ENCODE measurements at regions not wholly inside any gene's neighbourhood (a gene's known extent, or its start where the extent isn't known, plus 50 kb on each side); places are given as distances from the start of the nearest gene placed in this dataset.

GRCh38 chr19:30217461-30217860 is 154.7 kb upstream of the ZNF536 start:
- Histone ChIP-seq H3K36me3 (ENCODE audit: control insufficient read depth, insufficient read depth, low read length) (no peaks in the 10 kb centered on the region), H3K27me3 (ENCODE audit: control insufficient read depth, insufficient read depth, low read length) (peaks cover 24% of the 10 kb centered on the region), H3K27ac (ENCODE audit: low read length) (no peak overlapping the region), H3K4me3 (ENCODE audit: low read length) (no peak overlapping the region), H3K4me1 (ENCODE audit: control insufficient read depth, insufficient read depth, low read length) (no peaks in the 10 kb centered on the region), H3K9me3 (ENCODE audit: control insufficient read depth, low read depth, low read length) (no peaks in the 10 kb centered on the region)
- DNase-seq: no peak
- 100% methylated on average over 1 of the region's 5 CpGs for WGBS (ENCODE audit: insufficient coverage, low lambda C conversion rate)

- no peak overlapping the region for H3K27ac ChIP-seq (ENCODE audit: low read length)
- no peaks in the 10 kb centered on the region for H3K4me1 ChIP-seq (ENCODE audit: control insufficient read depth, insufficient read depth, low read length)
- no peak for DNase-seq
- WGBS (ENCODE audit: insufficient coverage, low lambda C conversion rate): no CpG with 5 or more reads among the region's 5 CpGs
- H3K4me3 ChIP-seq (ENCODE audit: low read length): no peak overlapping the region
- peaks cover 42% of the 10 kb centered on the region for H3K27me3 ChIP-seq (ENCODE audit: control insufficient read depth, insufficient read depth, low read length)
- no peaks in the 10 kb centered on the region for H3K9me3 ChIP-seq (ENCODE audit: control insufficient read depth, low read depth, low read length)
- no peaks in the 10 kb centered on the region for H3K36me3 ChIP-seq (ENCODE audit: control insufficient read depth, insufficient read depth, low read length)
Measured at GRCh38 chr19:30219702-30220101, 152.5 kb upstream of the ZNF536 start.

- Histone ChIP-seq H3K36me3 (ENCODE audit: control insufficient read depth, insufficient read depth, low read length) (no peaks in the 10 kb centered on the region), H3K27ac (ENCODE audit: low read length) (no peak overlapping the region), H3K4me1 (ENCODE audit: control insufficient read depth, insufficient read depth, low read length) (no peaks in the 10 kb centered on the region), H3K9me3 (ENCODE audit: control insufficient read depth, low read depth, low read length) (no peaks in the 10 kb centered on the region), H3K27me3 (ENCODE audit: control insufficient read depth, insufficient read depth, low read length) (peaks cover 55% of the 10 kb centered on the region), H3K4me3 (ENCODE audit: low read length) (no peak overlapping the region)
- no CpG with 5 or more reads among the region's 6 CpGs for WGBS (ENCODE audit: insufficient coverage, low lambda C conversion rate)
- no peak for DNase-seq
Measured at GRCh38 chr19:30221176-30221575, 151.0 kb upstream of the ZNF536 start.

- H3K27ac ChIP-seq (ENCODE audit: low read length): no peak overlapping the region
- H3K27me3 ChIP-seq (ENCODE audit: control insufficient read depth, insufficient read depth, low read length): peaks cover 67% of the 10 kb centered on the region
- H3K4me1 ChIP-seq (ENCODE audit: control insufficient read depth, insufficient read depth, low read length): no peaks in the 10 kb centered on the region
- H3K4me3 ChIP-seq (ENCODE audit: low read length): no peak overlapping the region
- no CpG with 5 or more reads among the region's 39 CpGs for WGBS (ENCODE audit: insufficient coverage, low lambda C conversion rate)
- no peak for DNase-seq
- no peaks in the 10 kb centered on the region for H3K36me3 ChIP-seq (ENCODE audit: control insufficient read depth, insufficient read depth, low read length)
- H3K9me3 ChIP-seq (ENCODE audit: control insufficient read depth, low read depth, low read length): no peaks in the 10 kb centered on the region
Measured at GRCh38 chr19:30222428-30222873, 149.7 kb upstream of the ZNF536 start.

GRCh38 chr19:30222992-30223865 is 149.0 kb upstream of the ZNF536 start:
- DNase-seq: peak in 1 of 2 donors; percentile 36
- H3K27me3 ChIP-seq (ENCODE audit: control insufficient read depth, insufficient read depth, low read length): peaks cover 73% of the 10 kb centered on the region
- no peaks in the 10 kb centered on the region for H3K36me3 ChIP-seq (ENCODE audit: control insufficient read depth, insufficient read depth, low read length)
- no peak overlapping the region for H3K27ac ChIP-seq (ENCODE audit: low read length)
- H3K9me3 ChIP-seq (ENCODE audit: control insufficient read depth, low read depth, low read length): no peaks in the 10 kb centered on the region
- H3K4me1 ChIP-seq (ENCODE audit: control insufficient read depth, insufficient read depth, low read length): peaks cover 2% of the 10 kb centered on the region
- WGBS (ENCODE audit: insufficient coverage, low lambda C conversion rate): 12% methylated on average over 5 of the region's 36 CpGs
- no peak overlapping the region for H3K4me3 ChIP-seq (ENCODE audit: low read length)

GRCh38 chr19:30223866-30224688 is 148.1 kb upstream of the ZNF536 start:
- no peaks in the 10 kb centered on the region for H3K36me3 ChIP-seq (ENCODE audit: control insufficient read depth, insufficient read depth, low read length)
- peaks cover 3% of the 10 kb centered on the region for H3K4me1 ChIP-seq (ENCODE audit: control insufficient read depth, insufficient read depth, low read length)
- peak overlapping the region; percentile 32 for H3K4me3 ChIP-seq (ENCODE audit: low read length)
- H3K9me3 ChIP-seq (ENCODE audit: control insufficient read depth, low read depth, low read length): no peaks in the 10 kb centered on the region
- 12% methylated on average over 9 of the region's 18 CpGs for WGBS (ENCODE audit: insufficient coverage, low lambda C conversion rate)
- peaks cover 81% of the 10 kb centered on the region for H3K27me3 ChIP-seq (ENCODE audit: control insufficient read depth, insufficient read depth, low read length)
- no peak for DNase-seq
- no peak overlapping the region for H3K27ac ChIP-seq (ENCODE audit: low read length)

- DNase-seq: peak in 1 of 2 donors; percentile 25
- H3K4me3 ChIP-seq (ENCODE audit: low read length): peak overlapping the region; percentile 32
- 0% methylated on average over 1 of the region's 43 CpGs for WGBS (ENCODE audit: insufficient coverage, low lambda C conversion rate)
- no peaks in the 10 kb centered on the region for H3K9me3 ChIP-seq (ENCODE audit: control insufficient read depth, low read depth, low read length)
- H3K4me1 ChIP-seq (ENCODE audit: control insufficient read depth, insufficient read depth, low read length): peaks cover 3% of the 10 kb centered on the region
- no peaks in the 10 kb centered on the region for H3K36me3 ChIP-seq (ENCODE audit: control insufficient read depth, insufficient read depth, low read length)
- peak overlapping the region; percentile 17 for H3K27ac ChIP-seq (ENCODE audit: low read length)
- H3K27me3 ChIP-seq (ENCODE audit: control insufficient read depth, insufficient read depth, low read length): peaks cover 86% of the 10 kb centered on the region
Measured at GRCh38 chr19:30224689-30225606, 147.2 kb upstream of the ZNF536 start.

GRCh38 chr19:30225676-30226463 is 146.3 kb upstream of the ZNF536 start:
- no peaks in the 10 kb centered on the region for H3K9me3 ChIP-seq (ENCODE audit: control insufficient read depth, low read depth, low read length)
- peaks cover 89% of the 10 kb centered on the region for H3K27me3 ChIP-seq (ENCODE audit: control insufficient read depth, insufficient read depth, low read length)
- 7% methylated on average over 3 of the region's 84 CpGs for WGBS (ENCODE audit: insufficient coverage, low lambda C conversion rate)
- H3K4me3 ChIP-seq (ENCODE audit: low read length): peak overlapping the region; percentile 45
- no peaks in the 10 kb centered on the region for H3K36me3 ChIP-seq (ENCODE audit: control insufficient read depth, insufficient read depth, low read length)
- no peak overlapping the region for H3K27ac ChIP-seq (ENCODE audit: low read length)
- DNase-seq: no peak
- peaks cover 3% of the 10 kb centered on the region for H3K4me1 ChIP-seq (ENCODE audit: control insufficient read depth, insufficient read depth, low read length)

- no peaks in the 10 kb centered on the region for H3K36me3 ChIP-seq (ENCODE audit: control insufficient read depth, insufficient read depth, low read length)
- H3K27ac ChIP-seq (ENCODE audit: low read length): no peak overlapping the region
- WGBS (ENCODE audit: insufficient coverage, low lambda C conversion rate): no CpG with 5 or more reads among the region's 29 CpGs
- peaks cover 90% of the 10 kb centered on the region for H3K27me3 ChIP-seq (ENCODE audit: control insufficient read depth, insufficient read depth, low read length)
- no peaks in the 10 kb centered on the region for H3K9me3 ChIP-seq (ENCODE audit: control insufficient read depth, low read depth, low read length)
- peak overlapping the region; percentile 45 for H3K4me3 ChIP-seq (ENCODE audit: low read length)
- DNase-seq: no peak
- peaks cover 3% of the 10 kb centered on the region for H3K4me1 ChIP-seq (ENCODE audit: control insufficient read depth, insufficient read depth, low read length)
Measured at GRCh38 chr19:30226464-30227011, 145.6 kb upstream of the ZNF536 start.
